ENCODE measurements at regions not wholly inside any gene's neighbourhood (a gene's known extent, or its start where the extent isn't known, plus 50 kb on each side); places are given as distances from the start of the nearest gene placed in this dataset.
"Not testable (repeated sequence)": the region's sequence is repeated elsewhere in the genome, so short reads cannot be mapped to it uniquely, and the experiment has no call there.

DNA sequence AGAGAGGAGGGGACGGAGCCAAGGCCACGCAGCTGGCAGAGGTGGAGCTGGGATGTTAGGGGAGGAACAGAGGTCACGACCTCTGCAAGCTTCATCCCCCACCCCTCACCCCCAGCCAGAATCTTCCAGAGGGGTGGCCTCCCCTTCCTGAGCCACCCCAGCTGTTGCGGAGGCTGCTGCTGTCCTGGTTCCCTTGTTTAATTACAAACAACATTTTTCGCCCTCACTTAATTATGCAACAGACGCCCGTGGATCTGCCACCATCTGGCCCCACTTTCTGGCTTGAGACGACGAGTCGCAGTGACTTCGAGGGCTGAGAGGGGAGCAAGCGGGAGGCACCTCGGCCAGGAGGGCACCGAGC, 153.7 kb upstream of the PTPN1 start:
- DNase-seq (ENCODE audit: low read depth): no peak

DNA sequence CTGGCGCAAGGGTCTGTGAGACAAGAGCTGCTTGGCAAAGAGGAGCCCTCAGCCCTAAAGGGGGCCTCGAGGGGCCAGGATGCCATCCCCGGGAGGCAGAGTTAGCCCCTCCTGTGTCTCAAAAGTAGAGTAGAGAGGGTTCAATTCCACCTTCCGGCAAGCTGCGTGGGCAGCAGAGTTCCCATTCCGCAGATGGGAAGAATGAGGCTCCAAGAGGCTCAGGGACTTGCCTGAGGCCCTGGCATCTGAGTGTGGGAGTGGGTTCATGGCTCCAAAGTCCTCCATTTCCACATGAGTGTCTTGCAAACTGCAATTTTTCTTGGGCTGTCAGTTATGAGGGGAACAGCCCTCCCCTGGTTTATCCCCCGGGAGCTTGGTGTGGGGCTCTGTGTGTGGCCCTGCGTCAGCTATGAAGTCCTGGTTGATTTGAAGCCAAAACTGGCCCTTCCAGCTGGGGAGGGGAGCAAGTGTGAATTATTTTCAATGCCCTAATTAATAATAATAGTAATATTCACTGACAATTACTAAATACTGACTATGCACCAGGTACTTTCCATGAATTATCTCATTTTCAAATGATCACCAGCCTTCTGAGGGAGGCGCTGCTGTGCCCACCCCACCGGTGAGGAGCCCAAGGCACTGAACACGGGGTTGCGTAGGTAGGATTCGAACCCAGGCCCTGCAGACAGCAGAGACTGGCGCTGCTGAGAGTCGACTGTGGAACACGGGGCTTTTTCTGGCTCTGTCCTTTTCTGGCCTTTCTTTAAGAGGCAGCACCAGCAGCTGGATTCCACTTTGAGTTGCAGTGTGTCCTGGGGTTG, 153.0 kb upstream of the PTPN1 start:
- no peak for DNase-seq (ENCODE audit: low read depth)

DNA sequence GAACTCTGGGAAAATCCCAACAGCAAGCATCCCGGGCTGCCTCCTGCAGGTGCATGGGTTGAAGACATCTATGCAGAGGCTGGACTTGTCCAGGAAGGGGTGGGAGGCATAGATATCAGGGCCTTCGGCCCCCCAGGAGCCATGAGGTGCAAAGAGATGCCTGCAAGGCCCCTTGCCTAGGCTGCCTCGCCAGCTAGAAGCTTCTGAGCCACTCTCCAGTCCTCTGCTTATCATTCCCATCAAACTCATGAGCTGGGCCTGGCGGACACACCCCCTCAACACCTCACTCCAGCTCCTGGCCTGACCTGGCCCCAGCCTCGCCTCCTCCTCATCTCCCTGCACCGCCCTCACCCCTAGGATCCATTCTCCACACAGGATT, 152.4 kb upstream of the PTPN1 start:
- DNase-seq (ENCODE audit: low read depth): no peak

DNA sequence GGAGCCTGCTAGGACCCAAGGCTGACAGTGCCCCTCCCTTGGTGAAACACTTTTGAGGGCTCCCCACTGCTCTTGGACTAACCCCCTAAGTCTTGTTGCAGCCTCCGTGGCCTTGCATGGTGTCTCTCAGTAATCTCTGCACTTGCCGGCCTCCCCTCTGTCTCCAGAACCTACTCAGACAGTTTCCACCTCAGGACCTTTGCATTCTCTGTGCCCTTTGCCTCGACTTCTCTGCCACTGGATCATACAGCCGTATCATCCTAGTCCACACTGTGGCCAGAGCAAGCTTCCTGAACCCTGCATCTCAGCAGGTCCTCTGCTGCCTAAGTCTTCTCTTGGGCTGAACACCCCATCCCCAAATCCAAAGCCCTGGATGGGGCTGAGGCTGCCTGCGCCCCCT, 152.0 kb upstream of the PTPN1 start:
- no peak for DNase-seq (ENCODE audit: low read depth)

DNA sequence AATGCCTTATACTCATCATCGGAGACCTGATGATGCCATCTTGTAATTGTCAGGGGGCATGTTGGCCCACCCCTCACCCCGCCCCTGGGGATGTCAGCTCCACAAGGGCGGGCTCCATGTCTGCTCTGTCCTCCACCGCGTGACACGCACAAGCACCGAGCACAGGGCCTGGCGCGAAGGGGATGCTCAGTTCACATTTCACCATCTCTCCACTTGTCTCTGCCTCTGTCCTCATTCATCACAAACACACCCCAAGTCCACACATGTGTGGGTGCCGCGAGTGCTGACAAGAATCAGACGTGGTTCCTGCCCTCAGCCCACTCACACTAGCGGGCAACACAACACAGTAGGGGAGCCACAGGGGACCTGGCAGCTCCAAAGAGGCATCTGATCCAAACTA, 151.2 kb upstream of the PTPN1 start:
- no peak for DNase-seq (ENCODE audit: low read depth)

DNA sequence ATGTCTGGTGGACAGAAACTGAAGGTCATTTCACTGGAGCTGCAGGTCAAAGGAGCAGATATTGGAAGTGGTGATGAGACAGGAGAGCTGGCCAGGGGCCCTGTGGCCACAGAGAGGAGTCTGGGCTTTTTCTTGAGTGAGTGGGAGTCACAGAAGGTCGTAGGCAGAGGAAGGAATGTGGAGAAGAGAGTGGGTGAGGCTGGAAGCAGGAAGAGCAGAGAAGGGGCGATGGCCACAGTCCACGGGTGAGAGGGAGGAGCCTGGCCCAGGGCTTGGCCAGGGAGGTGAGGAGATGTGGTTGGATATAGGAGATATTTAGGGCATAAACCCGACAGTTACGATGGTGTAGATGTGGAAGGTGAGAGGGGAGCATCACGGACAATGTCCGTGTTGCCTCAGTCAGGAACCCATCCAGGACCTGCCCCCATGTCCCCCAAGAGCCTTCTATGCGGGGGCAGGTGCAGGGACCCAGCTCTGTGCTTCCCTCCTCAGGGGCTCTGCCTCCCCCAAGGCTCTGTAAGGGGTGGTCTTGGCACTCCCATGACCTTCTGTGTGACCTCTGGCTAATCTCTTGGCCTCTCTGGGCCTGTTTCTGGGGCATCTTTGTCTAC, 150.5 kb upstream of the PTPN1 start:
- no peak for DNase-seq (ENCODE audit: low read depth)

DNA sequence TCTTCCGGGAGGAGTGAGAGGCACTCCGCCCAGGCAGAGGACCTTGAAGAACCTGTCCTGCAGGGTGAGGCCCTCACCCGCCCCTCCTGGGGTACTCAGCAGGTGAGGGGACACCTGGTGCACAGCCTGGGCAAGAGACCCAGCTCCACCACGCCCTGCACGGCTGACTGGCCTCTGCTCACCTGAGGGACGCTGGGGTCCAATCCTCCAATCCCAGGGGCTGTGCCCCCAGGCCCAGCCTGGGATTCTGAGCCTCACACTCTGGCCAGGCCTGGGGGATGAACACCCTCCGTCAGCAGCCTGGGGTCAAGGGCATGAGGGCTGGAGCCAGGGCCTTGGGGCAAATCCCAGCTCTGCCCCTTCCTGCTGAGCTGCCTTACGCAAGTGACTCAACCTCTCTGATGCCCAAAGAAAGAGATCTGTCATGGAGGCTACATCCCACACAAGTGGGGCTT, 149.9 kb upstream of the PTPN1 start:
- no peak for DNase-seq (ENCODE audit: low read depth)

DNA sequence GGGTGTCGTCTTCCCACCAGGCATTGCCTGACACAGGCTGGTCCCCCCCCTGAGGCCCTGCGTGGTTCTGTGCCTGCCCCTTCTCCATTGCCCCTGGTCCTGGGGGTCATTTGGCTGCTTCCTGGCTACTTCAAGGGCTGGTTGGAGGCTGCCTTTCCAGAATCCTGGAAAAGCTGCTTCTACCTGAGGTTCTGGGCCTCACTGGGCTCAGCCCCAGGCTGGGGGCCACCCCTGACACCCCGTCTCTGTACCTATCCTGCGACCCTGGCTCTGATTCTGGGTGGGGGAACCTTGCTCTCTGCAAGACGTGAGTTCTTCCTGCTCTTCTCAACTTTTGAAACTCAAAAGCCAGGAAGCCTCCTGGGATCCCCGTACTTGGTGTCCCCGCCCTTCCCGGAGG, 149.3 kb upstream of the PTPN1 start:
- DNase-seq (ENCODE audit: low read depth): no peak

DNA sequence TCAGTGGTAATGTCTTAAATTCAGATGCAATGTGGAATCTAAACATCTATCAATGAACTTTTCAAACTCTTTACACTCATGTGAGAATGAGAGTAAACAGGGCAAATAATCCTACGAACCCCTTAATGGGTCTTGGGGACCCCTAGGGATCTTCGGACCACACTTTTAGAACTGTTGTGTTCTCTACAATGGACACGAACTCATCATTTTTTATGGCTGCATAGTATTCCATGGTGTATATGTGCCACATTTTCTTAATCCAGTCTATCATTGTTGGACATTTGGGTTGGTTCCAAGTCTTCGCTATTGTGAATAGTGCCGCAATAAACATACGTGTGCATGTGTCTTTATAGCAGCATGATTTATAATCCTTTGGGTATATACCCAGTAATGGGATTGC, 148.0 kb upstream of the PTPN1 start:
- DNase-seq (ENCODE audit: low read depth): not testable (repeated sequence)

DNA sequence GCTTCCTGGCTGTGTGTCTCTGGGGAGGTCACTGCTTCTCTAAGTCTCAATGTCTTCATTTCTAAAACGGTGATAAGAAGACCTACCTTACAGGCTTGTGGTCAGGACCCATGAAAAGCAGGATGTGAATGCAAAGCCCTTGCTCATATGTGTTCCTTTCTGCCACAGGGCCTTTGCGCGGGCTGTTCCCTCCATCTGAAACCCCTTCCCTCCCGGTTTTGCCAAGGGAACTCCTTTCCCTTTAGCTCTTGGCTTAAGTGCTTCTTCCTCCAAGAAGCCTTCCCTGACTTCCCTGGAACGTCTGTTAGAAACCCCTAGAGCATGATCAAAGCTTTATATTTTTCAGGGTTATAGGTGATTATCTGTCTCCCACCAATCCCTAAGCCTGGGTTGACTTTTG, 147.2 kb upstream of the PTPN1 start:
- no peak for DNase-seq (ENCODE audit: low read depth)

DNA sequence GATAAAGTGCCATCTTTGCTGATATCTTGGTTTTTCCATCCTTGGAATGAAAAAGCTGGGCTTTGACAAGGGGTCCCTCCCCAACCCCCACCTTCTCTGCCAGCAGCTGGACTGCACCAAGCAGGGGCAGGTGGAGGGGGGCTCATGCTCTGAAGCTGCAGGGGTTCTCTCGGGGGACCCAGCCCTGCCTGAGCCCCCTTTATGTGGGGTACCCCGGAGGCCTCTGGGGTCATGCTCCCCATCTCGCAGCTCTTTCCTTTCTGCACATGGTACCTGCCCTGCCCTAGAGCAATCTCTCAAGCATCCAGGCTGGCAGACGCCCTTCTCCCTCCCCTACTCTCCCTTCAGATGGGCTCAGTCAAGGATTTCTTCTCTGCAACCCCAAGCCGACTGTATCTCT, 146.7 kb upstream of the PTPN1 start:
- DNase-seq (ENCODE audit: low read depth): no peak

DNA sequence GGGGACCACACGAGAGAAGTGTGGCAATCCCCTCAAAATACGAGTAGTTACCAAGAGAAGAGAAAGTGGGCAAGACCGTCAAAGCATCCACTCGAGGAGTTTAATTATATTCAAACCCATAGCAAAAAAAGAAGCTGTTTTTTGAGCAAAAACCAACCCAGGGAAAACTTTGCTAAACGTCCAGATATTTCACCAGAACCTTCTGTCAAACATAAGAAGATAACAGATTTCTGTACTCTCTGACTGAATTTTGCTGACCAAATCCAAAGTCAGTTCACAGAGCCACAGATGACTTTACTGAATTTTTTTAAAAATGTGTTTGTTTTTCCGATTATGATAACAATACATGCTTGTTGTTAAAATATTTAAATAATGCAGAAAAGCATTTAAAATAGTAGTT, 145.6 kb upstream of the PTPN1 start:
- DNase-seq (ENCODE audit: low read depth): no peak

DNA sequence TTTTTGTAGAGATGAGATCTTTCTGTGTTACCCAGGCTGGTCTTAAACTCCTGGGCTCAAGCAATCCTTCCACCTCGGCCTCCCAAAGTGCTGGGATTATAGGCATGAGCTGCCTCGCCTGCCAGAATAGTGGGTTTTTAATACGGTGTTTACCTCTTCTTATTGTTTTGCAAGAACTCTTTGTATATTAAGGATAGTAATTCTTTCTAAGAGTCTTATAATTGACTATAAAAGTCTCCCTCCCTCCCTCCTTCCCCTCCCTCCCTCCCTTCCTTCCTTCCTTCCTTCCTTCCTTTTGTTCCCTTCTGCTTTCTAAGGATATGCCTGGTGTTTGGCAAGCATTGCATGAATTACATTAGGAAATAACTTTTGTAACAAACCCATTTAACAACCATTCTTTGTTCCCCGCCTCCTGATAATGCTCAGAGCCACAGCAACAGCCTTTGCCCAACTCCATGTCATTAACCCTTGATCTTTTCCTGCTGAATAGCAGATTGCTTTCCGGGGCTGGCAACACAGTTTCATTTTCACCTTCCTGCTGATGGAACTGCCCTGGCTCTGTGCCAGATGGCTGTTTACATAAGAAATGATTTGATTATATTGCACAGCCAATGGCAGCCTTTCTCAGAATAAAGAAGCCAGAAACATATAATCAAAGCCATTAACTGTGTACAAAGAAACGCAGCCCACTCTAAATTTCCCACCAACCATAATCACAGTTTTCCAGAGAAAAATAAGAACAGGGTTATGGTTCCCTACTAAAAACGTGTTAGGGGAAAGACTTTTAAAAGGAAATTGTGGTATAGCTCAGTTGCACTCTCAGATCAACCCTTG, 143.7 kb upstream of the PTPN1 start:
- peak; percentile 51 for DNase-seq (ENCODE audit: low read depth)

DNA sequence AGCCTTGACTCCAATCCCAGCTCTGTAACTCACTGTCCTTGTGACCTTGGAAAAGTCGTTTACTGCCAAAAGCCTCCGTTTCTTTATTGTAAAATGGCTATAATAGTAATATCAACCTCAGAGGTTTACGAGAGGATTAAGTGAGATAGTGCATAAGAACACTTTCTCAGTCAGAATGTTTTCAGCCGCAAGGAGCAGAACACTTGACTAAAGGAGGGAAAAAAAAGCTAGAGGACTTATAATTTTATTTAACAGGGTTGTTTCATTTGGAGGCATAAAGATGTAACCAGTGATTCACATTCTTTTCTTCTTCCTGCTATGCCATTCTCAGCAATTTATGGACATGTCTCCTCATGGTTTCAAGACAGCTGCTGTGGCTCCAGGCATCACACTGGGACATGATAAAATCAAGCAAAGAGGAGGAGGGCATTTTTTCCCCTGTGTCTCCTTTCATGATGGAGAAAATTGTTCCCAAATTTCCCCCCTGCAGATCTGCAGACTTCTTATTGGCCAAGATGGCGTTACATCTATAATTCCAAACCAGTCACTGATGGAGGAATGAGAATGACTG, 143.0 kb upstream of the PTPN1 start:
- DNase-seq (ENCODE audit: low read depth): no peak

DNA sequence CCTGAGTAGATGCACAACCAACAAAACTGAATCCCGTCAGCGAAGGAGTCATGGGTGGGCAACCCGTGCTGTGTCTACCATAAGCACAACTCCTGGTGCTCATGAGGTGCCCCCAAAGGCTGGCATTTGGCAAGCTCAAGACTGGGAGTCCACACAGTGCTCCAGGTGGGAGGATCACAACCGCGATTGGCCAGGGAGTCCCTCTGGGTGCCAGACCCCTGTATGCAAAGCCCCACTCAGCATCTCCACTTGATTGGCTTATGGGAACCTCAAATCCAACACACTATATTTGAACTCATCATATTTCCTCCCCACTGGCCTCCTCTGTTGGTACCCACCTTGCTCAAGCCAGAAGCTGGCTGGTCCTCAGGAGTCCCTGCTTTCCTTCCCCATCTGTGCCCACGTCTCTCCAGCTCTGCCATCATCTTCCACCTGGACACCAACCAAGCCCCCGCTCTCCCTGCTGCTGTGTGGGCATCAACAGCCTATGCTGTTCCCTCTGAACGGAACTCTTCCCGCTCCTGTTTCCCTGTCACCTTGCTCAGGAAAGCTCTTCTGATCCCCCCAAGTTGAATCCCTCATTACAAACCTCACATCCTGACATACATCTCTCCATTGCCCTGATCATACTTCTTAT, 142.3 kb upstream of the PTPN1 start:
- no peak for DNase-seq (ENCODE audit: low read depth)

DNA sequence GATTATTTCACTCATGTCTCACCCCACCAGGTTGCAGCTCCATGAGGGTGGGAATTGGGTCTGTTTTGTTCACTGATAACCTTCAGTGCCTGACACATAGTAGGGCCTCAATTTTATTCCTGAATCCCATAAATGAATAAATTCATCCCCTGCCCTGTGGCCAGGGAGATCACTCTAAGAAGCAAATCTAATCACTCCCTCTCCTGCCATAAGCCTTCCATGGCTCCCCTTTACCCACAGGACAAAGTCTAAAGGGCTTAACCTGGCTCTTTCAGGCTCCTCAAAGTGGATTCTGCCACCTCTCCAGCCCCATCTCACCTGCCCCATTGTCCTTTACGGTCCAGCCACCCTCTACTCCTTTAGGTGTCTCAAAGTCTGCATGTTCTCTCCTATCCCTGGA, 141.8 kb upstream of the PTPN1 start:
- DNase-seq (ENCODE audit: low read depth): no peak

DNA sequence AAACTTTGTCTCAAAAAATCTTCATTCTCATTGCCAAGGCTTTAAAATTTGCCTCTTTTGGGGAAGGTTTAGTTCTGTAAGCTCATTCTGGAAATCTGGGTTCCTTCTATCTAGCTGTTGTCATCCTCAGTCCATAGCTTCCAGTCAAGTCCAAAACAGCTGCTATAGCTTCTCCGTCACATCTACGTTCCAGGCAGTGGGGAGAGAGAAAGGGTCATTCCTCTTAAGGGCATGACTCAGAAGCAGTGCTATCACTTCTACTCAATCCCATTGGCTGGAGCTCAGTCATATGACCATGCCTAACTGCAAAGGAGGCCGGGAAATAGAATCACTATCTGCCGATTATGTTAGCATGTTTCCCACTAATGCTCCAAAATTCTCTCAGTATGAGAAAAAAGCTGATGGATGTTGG, 141.4 kb upstream of the PTPN1 start:
- no peak for DNase-seq (ENCODE audit: low read depth)

DNA sequence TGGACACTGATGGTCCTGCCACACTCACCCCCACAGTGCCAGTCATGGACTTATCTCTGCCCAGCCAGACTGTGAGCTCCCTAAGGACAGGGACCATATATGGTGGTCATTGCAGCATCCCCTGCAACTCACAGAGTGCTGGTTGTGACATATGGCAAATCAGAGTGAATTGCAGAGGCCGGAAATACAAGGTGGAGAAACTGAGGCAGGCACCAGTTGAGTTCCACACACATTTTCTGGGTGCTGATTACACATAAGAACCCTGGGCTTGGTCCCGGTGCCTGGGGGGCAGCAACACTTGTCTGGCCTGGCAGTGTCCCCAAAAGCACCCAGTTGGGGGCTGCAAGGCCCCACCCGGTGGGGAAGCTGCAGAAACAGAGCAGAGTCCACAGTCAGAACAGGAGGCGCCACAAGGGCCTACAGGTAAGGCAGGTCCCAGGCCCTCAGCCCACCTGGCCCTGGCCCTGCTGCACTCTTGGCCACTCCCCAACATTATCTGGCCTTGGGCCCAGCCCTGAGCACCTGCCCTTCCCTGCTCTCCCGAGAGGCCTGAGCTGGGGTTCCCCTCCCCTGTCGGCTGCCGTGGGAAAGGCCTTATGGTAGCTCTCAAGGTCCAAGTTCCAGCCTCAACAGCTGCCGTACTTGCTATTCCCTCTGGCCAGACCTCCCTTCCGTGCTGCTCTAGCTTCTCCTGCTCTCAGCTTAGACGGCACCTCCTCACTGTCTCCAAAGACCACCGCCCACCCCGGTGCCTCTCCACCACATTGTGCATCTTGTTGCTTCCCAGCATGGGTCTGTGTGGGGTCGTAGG, 140.8 kb upstream of the PTPN1 start:
- no peak for DNase-seq (ENCODE audit: low read depth)

DNA sequence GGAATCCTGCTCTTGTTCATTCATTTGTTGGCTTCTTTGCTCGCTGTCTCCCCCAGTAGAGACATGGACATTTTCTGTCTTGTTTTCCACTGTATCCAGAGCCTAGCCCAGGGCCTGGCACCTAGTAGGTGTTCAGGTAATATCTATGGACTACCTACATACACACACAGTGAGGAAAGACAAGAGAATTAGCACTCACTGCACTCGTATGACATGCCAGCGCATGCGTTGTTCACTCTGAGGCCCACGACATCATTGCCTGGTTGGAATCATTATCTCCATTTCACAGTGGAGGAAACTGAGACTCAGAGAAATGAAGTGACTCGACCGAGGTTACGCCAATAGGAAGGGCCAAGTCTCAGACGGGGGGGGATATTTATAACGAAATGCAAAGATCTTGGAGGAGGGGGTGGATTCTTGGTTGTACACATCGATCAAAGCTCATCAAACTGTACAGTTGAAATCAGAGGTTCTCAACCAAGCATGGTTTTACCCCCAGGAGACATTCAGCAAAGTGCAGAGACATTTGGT, 140.1 kb upstream of the PTPN1 start:
- DNase-seq (ENCODE audit: low read depth): no peak

Data from HT1080 (cell line).